Endothelial cell of umbilical vein (primary cell): ENCODE measurements at regions not wholly inside any gene's neighbourhood (a gene's known extent, or its start where the extent isn't known, plus 50 kb on each side); places are given as distances from the start of the nearest gene placed in this dataset.

Experiments used
- BruUV-seq: library from RNA; stranded (reverse); fragments of 400-500 nt; replicated peaks from 2 replicates; lab custom pipeline; 2021; lab: Mats Ljungman, UMichigan
- CTCF ChIA-PET: fragments of 300-600, 350-600 bp; sonication (Branson Sonifier 250); formaldehyde crosslinking; loops from one replicate; lab custom pipeline; 2021; ENCODE audit warnings: antibody characterized with exemption, inconsistent platforms; lab: Charles Lee
- POLR2A ChIA-PET: fragments of 300-600, 350-600 bp; sonication (Branson Sonifier 250); formaldehyde crosslinking; loops from one replicate; lab custom pipeline; 2021; ENCODE audit warnings: antibody characterized with exemption, inconsistent platforms; lab: Charles Lee
- DNase-seq: peaks from one replicate; pipeline ENCODE4 v3.0.0-alpha.2; 2011; ENCODE audit warnings: low read depth, low spot score
- FAIRE-seq: peaks from 2 replicates; lab custom pipeline; 2011; peaks lifted over from hg19 to GRCh38; lab: Jason Lieb, UNC
- H2AFZ ChIP-seq: 2 replicates; pipeline ENCODE4 v1.6.0; 2012; ENCODE audit warnings: low read depth, low read length, control low read depth, inconsistent platforms
- H3K27ac ChIP-seq: 2 replicates; pipeline ENCODE4 v1.5.1; 2011; ENCODE audit warnings: low read depth, mild to moderate bottlenecking, control low read depth, low read length, moderate library complexity; ENCODE audit not compliant: insufficient read depth
- H3K27me3 ChIP-seq, 2 experiments: 2 replicates each; pipeline versions ENCODE4 v1.6.0 to v1.6.1; 2011; ENCODE audit warnings: low read length in 2 of 2, mixed read lengths in 1 of 2; ENCODE audit not compliant: control insufficient read depth in 2 of 2, insufficient read depth in 2 of 2
- H3K36me3 ChIP-seq, 2 experiments: 2 replicates in 1 of 2; 3 replicates in 1 of 2; pipeline ENCODE4 v1.5.1; 2011; ENCODE audit warnings: low read length in 2 of 2, mild to moderate bottlenecking in 1 of 2, moderate library complexity in 1 of 2; ENCODE audit not compliant: control insufficient read depth in 2 of 2, insufficient read depth in 2 of 2; ENCODE audit errors: extremely low read depth in 1 of 2
- H3K4me1 ChIP-seq: 3 replicates; pipeline ENCODE4 v1.5.1; 2011; ENCODE audit warnings: mild to moderate bottlenecking, low read length; ENCODE audit not compliant: control insufficient read depth, insufficient read depth; ENCODE audit errors: extremely low read depth
- H3K4me2 ChIP-seq: 2 replicates; pipeline ENCODE4 v1.6.1; 2011; ENCODE audit warnings: low read length, control low read depth, mixed read lengths; ENCODE audit not compliant: insufficient read depth
- H3K4me3 ChIP-seq, 3 experiments: fragments of 200-600 bp in 1 of 3; sonication (generic), shearing (Covaris generic) in 1 of 3; replicated peaks in 1 of 3; 2 replicates each; pipeline ENCODE4 v1.5.1; 2011 to 2016; ENCODE audit warnings: control low read depth in 3 of 3, low read length in 3 of 3, mild to moderate bottlenecking in 2 of 3, inconsistent platforms in 1 of 3, low read depth in 1 of 3, moderate library complexity in 1 of 3; ENCODE audit not compliant: insufficient read depth in 1 of 3
- H3K79me2 ChIP-seq: 2 replicates; pipeline ENCODE4 v1.6.0; 2012; ENCODE audit warnings: low read length, inconsistent platforms; ENCODE audit not compliant: control insufficient read depth, insufficient read depth
- H3K9ac ChIP-seq: replicated peaks from 2 replicates; pipeline ENCODE3; 2011; ENCODE audit warnings: low read length, control low read depth; ENCODE audit not compliant: insufficient read depth; ENCODE audit errors: extremely low read depth
- H3K9me1 ChIP-seq: replicated peaks from 3 replicates; pipeline ENCODE4 v1.6.0; 2011; ENCODE audit warnings: mild to moderate bottlenecking, low read length; ENCODE audit not compliant: control insufficient read depth, insufficient read depth; ENCODE audit errors: extremely low read depth
- H3K9me3 ChIP-seq: replicated peaks from 2 replicates; pipeline ENCODE4 v1.5.1; 2012; ENCODE audit warnings: low read length, inconsistent platforms; ENCODE audit not compliant: control insufficient read depth, insufficient read depth
- H4K20me1 ChIP-seq: replicated peaks from 2 replicates; pipeline ENCODE3; 2011; ENCODE audit warnings: mild to moderate bottlenecking, low read length; ENCODE audit not compliant: control insufficient read depth, insufficient read depth; ENCODE audit errors: extremely low read depth
- CTCF ChIP-seq, 2 donors: IDR thresholded peaks; 1 replicate in 1 of 2; 2 replicates in 1 of 2; pipeline ENCODE4 v1.5.1; 2011; ENCODE audit warnings: low read length in 2 of 2, mild to moderate bottlenecking in 2 of 2, moderate library complexity in 2 of 2, control low read depth in 1 of 2, inconsistent platforms in 1 of 2, low read depth in 1 of 2; ENCODE audit not compliant: insufficient read depth in 1 of 2; ENCODE audit errors: extremely low read depth in 1 of 2
- EZH2 ChIP-seq: IDR thresholded peaks from 2 replicates; pipeline ENCODE4 v1.6.1; 2012; ENCODE audit warnings: borderline replicate concordance, low read depth, mild to moderate bottlenecking, moderate library complexity, low read length, inconsistent platforms; ENCODE audit not compliant: severe bottlenecking
- FOS ChIP-seq: IDR thresholded peaks from 2 replicates; pipeline ENCODE4 v1.6.1; 2011; ENCODE audit warnings: mild to moderate bottlenecking, low read length, moderate library complexity, borderline replicate concordance; ENCODE audit not compliant: insufficient read depth
- GATA2 ChIP-seq: IDR thresholded peaks from 2 replicates; pipeline ENCODE4 v1.7.0; 2011; ENCODE audit warnings: low read depth, mild to moderate bottlenecking, moderate library complexity, mixed read lengths, low read length; ENCODE audit not compliant: insufficient read length, insufficient read depth
- JUN ChIP-seq: IDR thresholded peaks from 2 replicates; pipeline ENCODE4 v1.6.1; 2011; ENCODE audit warnings: borderline replicate concordance, low read depth; ENCODE audit not compliant: insufficient read length, insufficient read depth
- MAX ChIP-seq: IDR thresholded peaks from 2 replicates; pipeline ENCODE4 v1.6.1; 2011; ENCODE audit not compliant: insufficient read depth, insufficient read length
- POLR2A ChIP-seq: IDR thresholded peaks from 2 replicates; pipeline ENCODE4 v1.6.1; 2012; ENCODE audit warnings: low read depth, mild to moderate bottlenecking, control low read depth, low read length
- POLR2AphosphoS5 ChIP-seq: IDR thresholded peaks from 2 replicates; pipeline ENCODE4 v1.6.1; 2012; ENCODE audit warnings: low read depth, mild to moderate bottlenecking, control low read depth, low read length, moderate library complexity; ENCODE audit not compliant: insufficient read depth
- dilution Hi-C: fragments of 300-500 bp; cut with MboI; formaldehyde crosslinking; loops from one replicate; pipeline ENCODE4 v1.15.0; 2019; ENCODE audit warnings: low sequenced_read_pairs; ENCODE audit not compliant: extremely low pct_ligation_motif_present
- intact Hi-C: fragments of 100-400 bp; cut with micrococcal nuclease; formaldehyde crosslinking; loops from one replicate; pipeline ENCODE4 v1.10.0; 2022

GRCh38 chr1:148362626-148363438, 120.3 kb downstream of the PPIAL4G start:
- H3K9me1 ChIP-seq, result no peaks in the 10 kb centered on the region
- DNase-seq, result no peak
- H2AFZ ChIP-seq, result peak overlapping the region; percentile 33
- peaks cover 2% of the 10 kb centered on the region for H3K4me1 ChIP-seq
- no peak overlapping the region for H3K4me3 ChIP-seq
- no peaks in the 10 kb centered on the region for H4K20me1 ChIP-seq
- peaks cover 27 to 34% of the 10 kb centered on the region in 2 experiments for H3K27me3 ChIP-seq
- no peaks in the 10 kb centered on the region for H3K9me3 ChIP-seq
- H3K9ac ChIP-seq, result no peak overlapping the region
- POLR2A ChIA-PET, result no interaction called here
- no TSS peak for BruUV-seq
- no peak overlapping the region for H3K4me2 ChIP-seq
- FAIRE-seq, result no peak
- TF ChIP-seq POLR2AphosphoS5, result no peak
- no peak for TF ChIP-seq GATA2
- no peak for TF ChIP-seq CTCF (IDR thresholded peaks at IDR 0.05; ENCODE audit: extremely low read depth in 1 of 2, insufficient read depth in 1 of 2, low read depth in 1 of 2, low read length in 2 of 2)
- TF ChIP-seq JUN, result no peak
- no peak for TF ChIP-seq POLR2A
- TF ChIP-seq MAX, result no peak
- TF ChIP-seq EZH2, result no peak
- no peak for TF ChIP-seq FOS
- dilution Hi-C loops (no loop called here), intact Hi-C loops (no loop called here)
- H3K79me2 ChIP-seq, result no peaks in the 10 kb centered on the region
- H3K27ac ChIP-seq, result no peak overlapping the region
- H3K36me3 ChIP-seq, result no peaks in the 10 kb centered on the region
- CTCF ChIA-PET, result interaction anchor here (0.7 kb wide), 1 partner anchor 9 kb away, joined by 3 read pairs; no protein-coding TSS in a partner anchor
